GM10266 (cell line): ENCODE measurements at regions not wholly inside any gene's neighbourhood (a gene's known extent, or its start where the extent isn't known, plus 50 kb on each side); places are given as distances from the start of the nearest gene placed in this dataset.

Experiments
- DNase-seq: peaks from one replicate; pipeline ENCODE4 v3.0.0; 2012; ENCODE audit errors: extremely low spot score
- CTCF ChIP-seq: IDR thresholded peaks from 2 replicates; pipeline ENCODE4 v1.5.1; 2012; ENCODE audit warnings: mild to moderate bottlenecking, low read depth; ENCODE audit not compliant: control insufficient read depth, insufficient read depth; ENCODE audit errors: missing control alignments

DNA sequence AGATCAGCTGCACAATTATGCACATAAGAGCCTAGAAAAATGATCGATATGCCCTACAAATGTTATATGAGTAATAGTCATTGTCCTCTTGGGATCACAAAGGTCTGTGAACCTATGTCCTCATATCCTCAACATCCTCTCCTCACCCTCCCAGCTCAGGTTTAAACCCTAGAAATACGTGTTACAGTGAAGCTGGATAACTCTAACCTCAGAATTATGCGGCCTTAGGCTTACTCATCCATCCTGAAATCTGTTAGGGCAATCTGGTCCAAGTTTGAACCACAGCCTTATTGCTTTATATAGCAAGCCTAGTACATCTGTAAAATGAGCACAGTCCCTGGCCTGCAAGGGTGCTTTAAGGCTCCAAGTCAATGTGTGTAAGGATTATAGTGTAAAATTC is 84.2 kb upstream of the FRMD4A start:
- no peak for DNase-seq
- TF ChIP-seq CTCF, result no peak

- no peak for DNase-seq
- TF ChIP-seq CTCF, result no peak
Measured at GRCh38 chr10:14413523-14413922, 82.8 kb upstream of the FRMD4A start.

- DNase-seq, result no peak
Measured at GRCh38 chr10:14412624-14413023, 81.9 kb upstream of the FRMD4A start.

GRCh38 chr10:14409856-14410458 is 79.2 kb upstream of the FRMD4A start:
- no peak for TF ChIP-seq CTCF
- DNase-seq, result no peak

More at GRCh38 chr10:14412624-14413023, 81.9 kb upstream of the FRMD4A start:
- no peak for TF ChIP-seq CTCF

DNA sequence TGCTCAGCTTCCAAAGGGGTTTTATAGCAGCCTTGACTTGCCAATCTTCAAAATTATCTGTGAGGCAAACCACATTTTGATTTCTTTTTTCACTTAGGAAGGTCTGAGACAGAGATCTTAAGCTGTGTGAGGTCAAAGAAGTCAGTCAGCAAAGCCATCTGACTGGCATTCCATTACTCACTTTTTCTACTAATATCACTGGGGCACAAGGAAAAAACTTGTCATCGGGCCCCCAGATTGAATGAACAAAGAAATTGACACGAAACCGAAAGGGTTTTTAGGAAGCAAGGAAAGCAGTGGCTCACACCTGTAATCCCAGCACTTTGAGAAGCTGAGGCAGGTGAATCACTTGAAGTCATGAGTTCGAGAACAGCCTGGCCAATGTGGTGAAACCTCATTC is 78.5 kb upstream of the FRMD4A start:
- TF ChIP-seq CTCF, result no peak
- no peak for DNase-seq

- no peak for TF ChIP-seq CTCF
- no peak for DNase-seq
Measured at GRCh38 chr10:14408139-14408538, 77.4 kb upstream of the FRMD4A start.

GRCh38 chr10:14407567-14407966 is 76.8 kb upstream of the FRMD4A start:
- no peak for DNase-seq
- TF ChIP-seq CTCF, result no peak
